ENCODE measurements at regions not wholly inside any gene's neighbourhood (a gene's known extent, or its start where the extent isn't known, plus 50 kb on each side); places are given as distances from the start of the nearest gene placed in this dataset.

DNA sequence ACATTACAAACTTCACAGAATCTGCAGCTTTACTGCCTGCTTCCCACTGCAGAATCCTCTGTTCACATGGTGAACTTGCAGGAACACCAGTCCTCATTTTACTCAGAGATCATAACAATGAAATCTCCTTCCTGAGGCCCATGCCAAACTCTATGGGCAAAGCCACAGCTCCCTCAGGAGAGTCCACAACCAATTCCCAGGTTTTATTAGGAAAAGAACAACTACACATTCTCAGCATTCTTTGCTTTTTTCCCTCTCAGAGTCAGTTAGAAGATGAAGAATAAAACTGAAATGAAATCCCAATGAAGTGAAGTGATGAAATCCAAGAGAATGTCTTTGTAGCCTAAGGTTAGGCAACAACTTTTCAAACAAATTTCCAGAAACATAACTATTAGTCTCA lies 233.7 kb downstream of the DSEL start:
- intact Hi-C loops (cut with DNase I; ENCODE audit: low total_unique reads) (no loop called here), in situ Hi-C loops (cut with MboI; ENCODE audit: low sequenced_read_pairs in 4 of 4) (no loop called here)
- H3K27me3 ChIP-seq: no peaks in the 10 kb centered on the region
- DNase-seq: no peak
- no peak overlapping the region for H3K4me3 ChIP-seq
- H3K4me1 ChIP-seq: no peaks in the 10 kb centered on the region
- no peaks in the 10 kb centered on the region for H3K36me3 ChIP-seq
- no peak overlapping the region for H3K27ac ChIP-seq
- no peak for TF ChIP-seq POLR2A (IDR thresholded peaks at IDR 0.05)
- TF ChIP-seq, protein P1, sequence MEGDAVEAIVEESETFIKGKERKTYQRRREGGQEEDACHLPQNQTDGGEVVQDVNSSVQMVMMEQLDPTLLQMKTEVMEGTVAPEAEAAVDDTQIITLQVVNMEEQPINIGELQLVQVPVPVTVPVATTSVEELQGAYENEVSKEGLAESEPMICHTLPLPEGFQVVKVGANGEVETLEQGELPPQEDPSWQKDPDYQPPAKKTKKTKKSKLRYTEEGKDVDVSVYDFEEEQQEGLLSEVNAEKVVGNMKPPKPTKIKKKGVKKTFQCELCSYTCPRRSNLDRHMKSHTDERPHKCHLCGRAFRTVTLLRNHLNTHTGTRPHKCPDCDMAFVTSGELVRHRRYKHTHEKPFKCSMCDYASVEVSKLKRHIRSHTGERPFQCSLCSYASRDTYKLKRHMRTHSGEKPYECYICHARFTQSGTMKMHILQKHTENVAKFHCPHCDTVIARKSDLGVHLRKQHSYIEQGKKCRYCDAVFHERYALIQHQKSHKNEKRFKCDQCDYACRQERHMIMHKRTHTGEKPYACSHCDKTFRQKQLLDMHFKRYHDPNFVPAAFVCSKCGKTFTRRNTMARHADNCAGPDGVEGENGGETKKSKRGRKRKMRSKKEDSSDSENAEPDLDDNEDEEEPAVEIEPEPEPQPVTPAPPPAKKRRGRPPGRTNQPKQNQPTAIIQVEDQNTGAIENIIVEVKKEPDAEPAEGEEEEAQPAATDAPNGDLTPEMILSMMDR (IDR thresholded peaks at IDR 0.05 in 4 of 5, conservative IDR thresholded peaks at IDR 0.05 in 1 of 5): no peak
- H3K9me3 ChIP-seq: no peaks in the 10 kb centered on the region
- no peak for ATAC-seq

GRCh38 chr18:67281746-67282145 lies 234.8 kb downstream of the DSEL start:
- no peaks in the 10 kb centered on the region for H3K27me3 ChIP-seq
- no peaks in the 10 kb centered on the region for H3K9me3 ChIP-seq
- no peaks in the 10 kb centered on the region for H3K36me3 ChIP-seq
- no peaks in the 10 kb centered on the region for H3K4me1 ChIP-seq
- DNase-seq: no peak
- TF ChIP-seq POLR2A (IDR thresholded peaks at IDR 0.05): no peak
- TF ChIP-seq, protein P1 (IDR thresholded peaks at IDR 0.05 in 4 of 5, conservative IDR thresholded peaks at IDR 0.05 in 1 of 5): no peak
- H3K27ac ChIP-seq: no peak overlapping the region
- no peak overlapping the region for H3K4me3 ChIP-seq
- intact Hi-C loops (cut with DNase I; ENCODE audit: low total_unique reads) (no loop called here), in situ Hi-C loops (cut with MboI; ENCODE audit: low sequenced_read_pairs in 4 of 4) (no loop called here)
- ATAC-seq: no peak

DNA sequence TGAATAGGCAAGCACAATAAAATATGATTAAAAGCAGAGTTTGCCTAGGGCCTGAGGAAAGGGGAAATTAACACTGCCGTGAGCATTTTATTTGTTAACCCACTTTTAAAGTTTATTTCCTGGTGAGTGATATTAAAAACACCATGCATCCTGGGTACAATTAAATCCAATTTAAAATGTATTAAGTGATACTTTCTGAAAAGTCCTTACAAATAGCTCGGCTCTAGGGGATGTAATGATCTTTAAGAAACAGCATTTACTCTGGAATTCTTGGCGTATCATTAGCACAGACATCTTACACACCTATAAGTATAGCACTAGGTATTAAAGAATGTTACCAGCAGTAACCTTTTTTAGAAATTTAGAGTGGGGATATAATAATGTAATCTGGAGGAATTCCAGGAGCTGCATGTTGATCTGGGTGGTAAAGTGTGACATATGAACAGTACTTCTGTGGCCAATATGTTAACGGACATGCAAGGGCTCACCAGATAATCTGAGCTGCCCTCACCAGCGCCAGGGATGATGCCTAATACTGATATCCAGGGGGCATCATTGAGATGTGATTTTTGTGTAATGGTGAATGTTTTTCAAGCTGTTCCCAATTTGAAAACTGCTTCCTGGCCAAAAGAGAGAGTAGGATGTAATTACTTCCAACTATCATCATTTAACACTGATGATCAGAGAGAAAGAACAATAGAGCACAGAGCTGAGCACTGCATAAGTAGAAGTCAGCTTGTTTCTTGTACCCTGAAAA lies 235.9 kb downstream of the DSEL start:
- H3K4me3 ChIP-seq: no peak overlapping the region
- H3K4me1 ChIP-seq: no peaks in the 10 kb centered on the region
- H3K27me3 ChIP-seq: no peaks in the 10 kb centered on the region
- H3K9me3 ChIP-seq: no peaks in the 10 kb centered on the region
- TF ChIP-seq, protein P1 (IDR thresholded peaks at IDR 0.05 in 4 of 5, conservative IDR thresholded peaks at IDR 0.05 in 1 of 5): no peak
- TF ChIP-seq POLR2A (IDR thresholded peaks at IDR 0.05): no peak
- no peak for ATAC-seq
- H3K36me3 ChIP-seq: no peaks in the 10 kb centered on the region
- H3K27ac ChIP-seq: no peak overlapping the region
- in situ Hi-C loops (cut with MboI; ENCODE audit: low sequenced_read_pairs in 4 of 4): no loop called here
- no peak for DNase-seq
- intact Hi-C loops (cut with DNase I; ENCODE audit: low total_unique reads): no loop called here

GRCh38 chr18:67279988-67280387 lies 236.5 kb downstream of the DSEL start:
- intact Hi-C loops (cut with DNase I; ENCODE audit: low total_unique reads): no loop called here
- no peaks in the 10 kb centered on the region for H3K4me1 ChIP-seq
- no peaks in the 10 kb centered on the region for H3K9me3 ChIP-seq
- no peak for ATAC-seq
- DNase-seq: no peak
- H3K27ac ChIP-seq: no peak overlapping the region
- in situ Hi-C loops (cut with MboI; ENCODE audit: low sequenced_read_pairs in 4 of 4): no loop called here
- no peak overlapping the region for H3K4me3 ChIP-seq
- H3K27me3 ChIP-seq: no peaks in the 10 kb centered on the region
- TF ChIP-seq POLR2A (IDR thresholded peaks at IDR 0.05): no peak
- TF ChIP-seq, protein P1 (IDR thresholded peaks at IDR 0.05 in 4 of 5, conservative IDR thresholded peaks at IDR 0.05 in 1 of 5): no peak
- no peaks in the 10 kb centered on the region for H3K36me3 ChIP-seq

DNA sequence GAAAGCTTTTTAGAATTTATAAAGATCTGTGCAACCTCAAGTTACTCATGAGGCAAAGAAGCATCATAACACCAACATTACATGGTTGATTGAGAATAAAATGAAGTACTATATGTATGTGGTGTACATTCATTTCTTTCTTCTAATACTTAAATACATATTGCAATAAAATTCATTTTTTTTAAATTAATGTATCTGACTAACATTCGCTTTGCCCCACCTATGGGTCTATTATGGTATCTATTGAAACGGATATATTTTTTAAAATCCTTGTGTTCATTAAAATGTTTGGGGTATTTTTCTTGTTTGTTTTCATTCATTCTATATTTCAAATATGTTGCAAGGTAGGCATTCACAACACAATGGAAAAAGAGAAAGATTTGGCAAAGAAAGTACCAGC lies 237.5 kb downstream of the DSEL start:
- no peak for DNase-seq
- intact Hi-C loops (cut with DNase I; ENCODE audit: low total_unique reads) (no loop called here), in situ Hi-C loops (cut with MboI; ENCODE audit: low sequenced_read_pairs in 4 of 4) (no loop called here)
- H3K27ac ChIP-seq: no peak overlapping the region
- no peak for ATAC-seq
- no peak overlapping the region for H3K4me3 ChIP-seq
- TF ChIP-seq, protein P1 (IDR thresholded peaks at IDR 0.05 in 4 of 5, conservative IDR thresholded peaks at IDR 0.05 in 1 of 5): no peak
- TF ChIP-seq POLR2A (IDR thresholded peaks at IDR 0.05): no peak
- no peaks in the 10 kb centered on the region for H3K4me1 ChIP-seq
- no peaks in the 10 kb centered on the region for H3K9me3 ChIP-seq
- no peaks in the 10 kb centered on the region for H3K36me3 ChIP-seq
- H3K27me3 ChIP-seq: no peaks in the 10 kb centered on the region

All from gastrocnemius medialis (tissue), 4 donors.